ENCODE measurements at regions not wholly inside any gene's neighbourhood (a gene's known extent, or its start where the extent isn't known, plus 50 kb on each side); places are given as distances from the start of the nearest gene placed in this dataset.

GRCh38 chr13:97648171-97648880 is 214.4 kb downstream of the RAP2A start:
- TF ChIP-seq FOXM1 (IDR thresholded peaks at IDR 0.05; ENCODE audit: borderline replicate concordance) (no peak), TARDBP (IDR thresholded peaks at IDR 0.05) (no peak), SUZ12 (IDR thresholded peaks at IDR 0.05) (no peak), SP1 (IDR thresholded peaks at IDR 0.05) (no peak), HDGF (IDR thresholded peaks at IDR 0.05; ENCODE audit: borderline replicate concordance) (no peak), LEF1 (IDR thresholded peaks at IDR 0.05; ENCODE audit: borderline replicate concordance) (no peak), CTBP1 (IDR thresholded peaks at IDR 0.05; ENCODE audit: borderline replicate concordance) (no peak), NFRKB (IDR thresholded peaks at IDR 0.05) (no peak), BHLHE40 (IDR thresholded peaks at IDR 0.05; ENCODE audit: borderline replicate concordance) (no peak), PKNOX1 (IDR thresholded peaks at IDR 0.05) (no peak), ARNT (IDR thresholded peaks at IDR 0.05) (no peak), FOXK2 (IDR thresholded peaks at IDR 0.05) (no peak), FOXA1 (IDR thresholded peaks at IDR 0.05) (no peak), L3MBTL2 (conservative IDR thresholded peaks at IDR 0.05) (no peak)
